ENCODE measurements at regions not wholly inside any gene's neighbourhood (a gene's known extent, or its start where the extent isn't known, plus 50 kb on each side); places are given as distances from the start of the nearest gene placed in this dataset.
A peak's percentile ranks its signal among the peaks of the same experiment; 100 is the strongest.

DNA sequence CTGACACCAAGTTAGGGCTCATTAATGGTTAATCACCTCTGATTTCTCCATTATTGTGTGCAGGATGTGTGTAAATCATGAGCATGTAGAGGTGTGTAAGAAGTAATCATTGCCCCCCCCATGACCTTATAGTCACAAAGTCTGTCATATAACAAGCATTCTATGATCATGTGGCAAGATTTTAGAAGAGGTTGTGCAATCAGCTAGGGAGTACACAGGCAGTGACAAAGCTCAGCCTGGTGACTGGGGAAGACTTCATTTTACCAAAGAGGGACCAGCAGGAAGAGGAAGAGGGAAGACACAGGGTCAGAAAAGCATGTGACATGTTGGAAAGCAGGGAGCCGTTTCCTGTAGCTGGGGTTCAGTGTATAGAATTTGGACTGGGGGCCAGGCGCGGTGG, 176.5 kb upstream of the LARGE1 start:
- no peak overlapping the region for H3K27ac ChIP-seq (ENCODE audit: low read depth, low read length)
- no peak overlapping the region for H3K9ac ChIP-seq (ENCODE audit: extremely low read depth, low read length, poor library complexity, severe bottlenecking)
- H3K4me1 Mint-ChIP-seq, result no peaks in the 10 kb centered on the region
- H3K4me3 ChIP-seq (ENCODE audit: low read length), result no peak overlapping the region
- no peaks in the 10 kb centered on the region for H3K4me1 ChIP-seq (ENCODE audit: control insufficient read depth, insufficient read depth, low read length)
- no peaks in the 10 kb centered on the region for H3K9me3 Mint-ChIP-seq
- no peaks in the 10 kb centered on the region for H3K27me3 ChIP-seq (ENCODE audit: control insufficient read depth, insufficient read depth, low read length, poor library complexity, severe bottlenecking)
- no peaks in the 10 kb centered on the region for H3K9me3 ChIP-seq (ENCODE audit: control insufficient read depth, low read length)
- DNase-seq, result no peak
- H3K27me3 Mint-ChIP-seq (ENCODE audit: insufficient read depth), result no peaks in the 10 kb centered on the region
- no peak overlapping the region for H3K27ac Mint-ChIP-seq
- TF ChIP-seq CTCF (conservative IDR thresholded peaks at IDR 0.05), result no peak
- H3K4me3 Mint-ChIP-seq, result no peak overlapping the region
- 91 to 97% methylated on average over 3 of the region's 3 CpGs for WGBS, 2 experiments (ENCODE audit: insufficient coverage in 1 of 2, insufficient read length in 1 of 2)
- no peaks in the 10 kb centered on the region for H3K36me3 Mint-ChIP-seq (ENCODE audit: low read depth)
- no peaks in the 10 kb centered on the region for H3K36me3 ChIP-seq (ENCODE audit: control insufficient read depth, insufficient read depth, low read length)

GRCh38 chr22:34099278-34099677, 179.0 kb upstream of the LARGE1 start:
- no peak for TF ChIP-seq CTCF (conservative IDR thresholded peaks at IDR 0.05)
- Mint-ChIP-seq H3K9me3 (no peaks in the 10 kb centered on the region), H3K27ac (no peak overlapping the region), H3K4me3 (no peak overlapping the region), H3K27me3 (ENCODE audit: insufficient read depth) (peaks cover 8% of the 10 kb centered on the region), H3K36me3 (ENCODE audit: low read depth) (no peaks in the 10 kb centered on the region), H3K4me1 (no peaks in the 10 kb centered on the region)
- 0% methylated on average over 1 of the region's 1 CpG; no CpG with 5 or more reads in 1 of the 2 experiments for WGBS, 2 experiments (ENCODE audit: insufficient coverage in 1 of 2, insufficient read length in 1 of 2)
- Histone ChIP-seq H3K4me1 (ENCODE audit: control insufficient read depth, insufficient read depth, low read length) (no peaks in the 10 kb centered on the region), H3K36me3 (ENCODE audit: control insufficient read depth, insufficient read depth, low read length) (no peaks in the 10 kb centered on the region), H3K4me3 (ENCODE audit: low read length) (no peak overlapping the region), H3K27ac (ENCODE audit: low read depth, low read length) (no peak overlapping the region), H3K9me3 (ENCODE audit: control insufficient read depth, low read length) (no peaks in the 10 kb centered on the region), H3K9ac (ENCODE audit: extremely low read depth, low read length, poor library complexity, severe bottlenecking) (no peak overlapping the region), H3K27me3 (ENCODE audit: control insufficient read depth, insufficient read depth, low read length, poor library complexity, severe bottlenecking) (no peaks in the 10 kb centered on the region)
- no peak for DNase-seq

- Histone ChIP-seq H3K36me3 (ENCODE audit: control insufficient read depth, insufficient read depth, low read length) (no peaks in the 10 kb centered on the region), H3K27me3 (ENCODE audit: control insufficient read depth, insufficient read depth, low read length, poor library complexity, severe bottlenecking) (peaks cover 5% of the 10 kb centered on the region), H3K4me1 (ENCODE audit: control insufficient read depth, insufficient read depth, low read length) (no peaks in the 10 kb centered on the region), H3K9me3 (ENCODE audit: control insufficient read depth, low read length) (no peaks in the 10 kb centered on the region), H3K9ac (ENCODE audit: extremely low read depth, low read length, poor library complexity, severe bottlenecking) (no peak overlapping the region), H3K4me3 (ENCODE audit: low read length) (no peak overlapping the region), H3K27ac (ENCODE audit: low read depth, low read length) (no peak overlapping the region)
- 60 to 77% methylated on average over 2 to 5 of the region's 5 CpGs for WGBS, 2 experiments (ENCODE audit: insufficient coverage in 1 of 2, insufficient read length in 1 of 2)
- H3K27me3 Mint-ChIP-seq (ENCODE audit: insufficient read depth), result peaks cover 17% of the 10 kb centered on the region
- no peaks in the 10 kb centered on the region for H3K36me3 Mint-ChIP-seq (ENCODE audit: low read depth)
- TF ChIP-seq CTCF (conservative IDR thresholded peaks at IDR 0.05), result no peak
- H3K9me3 Mint-ChIP-seq, result no peaks in the 10 kb centered on the region
- H3K4me3 Mint-ChIP-seq, result no peak overlapping the region
- H3K4me1 Mint-ChIP-seq, result peaks cover 3% of the 10 kb centered on the region
- H3K27ac Mint-ChIP-seq, result no peak overlapping the region
- DNase-seq, result peak; percentile 63
Measured at GRCh38 chr22:34102633-34103032, 182.4 kb upstream of the LARGE1 start.
